MM.1S (cell line): ENCODE measurements at regions not wholly inside any gene's neighbourhood (a gene's known extent, or its start where the extent isn't known, plus 50 kb on each side); places are given as distances from the start of the nearest gene placed in this dataset.

Source experiments
- DNase-seq: peaks from one replicate; pipeline ENCODE4 v3.0.0-alpha.2; 2015
- H2AFZ ChIP-seq: fragments of 300-600 bp; sonication (generic); 2 replicates; pipeline ENCODE4 v1.6.0; 2016; ENCODE audit warnings: antibody characterized with exemption, low read length
- H3F3A ChIP-seq: fragments of 300-600 bp; sonication (generic); 2 replicates; pipeline ENCODE4 v1.6.1; 2016; ENCODE audit warnings: mild to moderate bottlenecking, antibody characterized with exemption, low read length, moderate library complexity, mixed read lengths; ENCODE audit not compliant: insufficient read depth
- H3K27ac ChIP-seq: fragments of 300-600 bp; sonication (generic); 2 replicates; pipeline ENCODE4 v1.5.1; 2016; ENCODE audit warnings: mild to moderate bottlenecking, low read length
- H3K27me3 ChIP-seq: fragments of 300-600 bp; sonication (generic); replicated peaks from 2 replicates; pipeline ENCODE4 v1.6.0; 2016; ENCODE audit warnings: low read length; ENCODE audit not compliant: insufficient read depth
- H3K36me3 ChIP-seq: fragments of 300-600 bp; sonication (generic); replicated peaks from 2 replicates; pipeline ENCODE4 v1.6.1; 2016; ENCODE audit warnings: mild to moderate bottlenecking, low read length, mixed read lengths; ENCODE audit not compliant: insufficient read depth
- H3K4me1 ChIP-seq: fragments of 300-600 bp; sonication (generic); 2 replicates; pipeline ENCODE4 v1.6.1; 2016; ENCODE audit warnings: low read length, mixed read lengths
- H3K4me2 ChIP-seq: fragments of 300-600 bp; sonication (generic); 2 replicates; pipeline ENCODE4 v1.6.0; 2016; ENCODE audit warnings: low read depth, low read length
- H3K4me3 ChIP-seq: fragments of 300-600 bp; sonication (generic); 2 replicates; pipeline ENCODE4 v1.5.1; 2016; ENCODE audit warnings: low read length, mixed read lengths
- H3K79me2 ChIP-seq: fragments of 300-600 bp; sonication (generic); 2 replicates; pipeline ENCODE4 v1.6.1; 2016; ENCODE audit warnings: mixed run types, low read length, mixed read lengths
- H3K9ac ChIP-seq: fragments of 300-600 bp; sonication (generic); 2 replicates; pipeline ENCODE4 v1.6.1; 2016; ENCODE audit warnings: low read length, mixed read lengths
- H3K9me2 ChIP-seq: fragments of 300-600 bp; sonication (generic); replicated peaks from 2 replicates; pipeline ENCODE4 v1.6.1; 2016; ENCODE audit warnings: mild to moderate bottlenecking, low read length, mixed read lengths; ENCODE audit not compliant: insufficient read depth
- H3K9me3 ChIP-seq: fragments of 300-600 bp; sonication (generic); replicated peaks from 2 replicates; pipeline ENCODE4 v1.6.1; 2016; ENCODE audit warnings: mild to moderate bottlenecking, low read length, mixed read lengths; ENCODE audit not compliant: insufficient read depth
- H4K20me1 ChIP-seq: fragments of 300-600 bp; sonication (generic); 2 replicates; pipeline ENCODE4 v1.6.1; 2016; ENCODE audit warnings: mild to moderate bottlenecking, low read length, moderate library complexity, mixed read lengths; ENCODE audit not compliant: insufficient read depth
- CTCF ChIP-seq: fragments of 300-600 bp; sonication (generic); IDR thresholded peaks from 2 replicates; pipeline ENCODE4 v1.5.1; 2016; ENCODE audit warnings: antibody characterized with exemption, low read length, mixed read lengths
- EZH2 ChIP-seq: fragments of 300-600 bp; sonication (generic); optimal IDR thresholded peaks from 2 replicates; pipeline ENCODE3; 2017; ENCODE audit warnings: low read depth, mild to moderate bottlenecking, antibody characterized with exemption, low read length, mixed read lengths
- EZH2phosphoT487 ChIP-seq: fragments of 300-600 bp; sonication (generic); IDR thresholded peaks from 2 replicates; pipeline ENCODE4 v1.6.1; 2018; ENCODE audit warnings: antibody characterized with exemption, low read length

DNA sequence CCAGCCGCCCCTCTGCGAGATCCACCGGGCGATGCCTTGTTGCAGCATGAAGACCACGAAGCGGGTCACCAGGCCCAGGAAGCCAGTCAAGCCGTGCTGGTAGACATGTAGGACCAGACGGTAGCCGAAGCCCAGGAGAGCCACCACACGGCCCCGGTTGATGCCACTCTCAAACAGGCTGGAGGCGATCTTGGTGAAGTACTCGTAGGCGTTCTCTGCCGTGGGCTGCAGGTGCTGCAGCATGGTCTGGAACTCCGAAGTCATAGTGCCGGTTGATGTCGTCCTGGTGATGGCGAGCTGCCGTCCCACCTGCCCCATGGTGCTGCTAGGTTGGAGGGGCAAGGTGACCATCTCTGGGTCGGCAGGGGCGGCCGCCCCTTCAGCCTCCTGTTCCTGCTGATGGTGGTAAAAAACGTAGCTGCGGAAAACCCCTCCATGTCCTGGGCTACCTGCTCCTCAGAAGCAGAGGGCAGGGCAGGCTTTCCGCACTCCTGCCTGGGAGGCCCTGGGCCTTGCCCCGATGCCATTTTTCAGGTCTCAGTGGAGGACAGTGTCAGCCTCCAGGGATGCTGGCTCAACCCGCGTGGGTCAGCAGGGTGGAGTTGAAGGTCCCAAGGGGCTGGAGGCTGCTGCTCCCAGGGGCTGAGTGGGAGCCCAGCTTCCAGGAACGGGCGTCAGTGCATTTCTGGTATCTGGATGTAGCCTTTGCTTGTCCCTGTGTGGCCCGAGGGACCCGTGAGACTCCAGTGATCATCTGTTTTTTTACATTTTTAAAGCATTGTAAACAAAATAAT lies 98.7 kb downstream of the ADAMTS15 start:
- no peak for DNase-seq
- no peaks in the 10 kb centered on the region for H4K20me1 ChIP-seq

GRCh38 chr11:130547761-130548490 lies 99.5 kb downstream of the ADAMTS15 start:
- no peak overlapping the region for H3K27ac ChIP-seq

More for the DNA sequence above, 98.7 kb downstream of the ADAMTS15 start:
- Histone ChIP-seq H3K27me3 (no peaks in the 10 kb centered on the region), H3K9me2 (no peaks in the 10 kb centered on the region), H3F3A (no peaks in the 10 kb centered on the region), H3K79me2 (no peaks in the 10 kb centered on the region), H2AFZ (no peak overlapping the region), H3K27ac (no peak overlapping the region), H3K36me3 (no peaks in the 10 kb centered on the region), H3K9me3 (no peaks in the 10 kb centered on the region), H3K4me2 (no peak overlapping the region), H3K9ac (no peak overlapping the region), H3K4me3 (no peak overlapping the region), H3K4me1 (no peaks in the 10 kb centered on the region)
- no peak for TF ChIP-seq EZH2phosphoT487
- no peak for TF ChIP-seq EZH2
- TF ChIP-seq CTCF, result no peak

GRCh38 chr11:130548491-130548833 lies 100.0 kb downstream of the ADAMTS15 start:
- Histone ChIP-seq H3K27me3 (no peaks in the 10 kb centered on the region), H3K4me1 (no peaks in the 10 kb centered on the region), H3K79me2 (no peaks in the 10 kb centered on the region), H2AFZ (no peak overlapping the region), H3K4me2 (no peak overlapping the region), H3K4me3 (no peak overlapping the region), H3K27ac (no peak overlapping the region), H3K9me3 (no peaks in the 10 kb centered on the region), H3F3A (no peaks in the 10 kb centered on the region), H3K9ac (no peak overlapping the region), H3K9me2 (no peaks in the 10 kb centered on the region), H4K20me1 (no peaks in the 10 kb centered on the region), H3K36me3 (no peaks in the 10 kb centered on the region)
- no peak for TF ChIP-seq CTCF
- TF ChIP-seq EZH2, result no peak
- no peak for TF ChIP-seq EZH2phosphoT487
- no peak for DNase-seq

More at GRCh38 chr11:130547761-130548490, 99.5 kb downstream of the ADAMTS15 start:
- Histone ChIP-seq H3K36me3 (no peaks in the 10 kb centered on the region), H3K27me3 (no peaks in the 10 kb centered on the region), H3K4me2 (no peak overlapping the region), H3K4me1 (no peaks in the 10 kb centered on the region), H3K9ac (no peak overlapping the region), H3K9me3 (no peaks in the 10 kb centered on the region), H3F3A (no peaks in the 10 kb centered on the region), H3K9me2 (no peaks in the 10 kb centered on the region), H3K4me3 (no peak overlapping the region), H3K79me2 (no peaks in the 10 kb centered on the region), H2AFZ (no peak overlapping the region), H4K20me1 (no peaks in the 10 kb centered on the region)
- no peak for DNase-seq
- TF ChIP-seq EZH2phosphoT487 (no peak), EZH2 (no peak), CTCF (no peak)
